ENCODE measurements at regions not wholly inside any gene's neighbourhood (a gene's known extent, or its start where the extent isn't known, plus 50 kb on each side); places are given as distances from the start of the nearest gene placed in this dataset.

- TF ChIP-seq CTCF (conservative IDR thresholded peaks at IDR 0.05 in 1 of 2, IDR thresholded peaks at IDR 0.05 in 1 of 2; ENCODE audit: extremely low read depth in 1 of 2, insufficient read depth in 1 of 2, low read depth in 1 of 2, low read length in 2 of 2): no peak
- no peak for TF ChIP-seq EZH2 (IDR thresholded peaks at IDR 0.05; ENCODE audit: borderline replicate concordance, low read length)
These were observed 456.3 kb upstream of the KCNMB2 start for GRCh38 chr3:178079966-178080365.

Data from mammary epithelial cell (primary cell).